Osteocyte (in vitro differentiated cells): ENCODE measurements at regions not wholly inside any gene's neighbourhood (a gene's known extent, or its start where the extent isn't known, plus 50 kb on each side); places are given as distances from the start of the nearest gene placed in this dataset.

Experiments used
- DNase-seq: peaks from one replicate; pipeline ENCODE4 v3.0.0; 2021; ENCODE audit warnings: mixed read lengths; ENCODE audit not compliant: unreplicated experiment; ENCODE audit errors: extremely low spot score
- H3K27ac Mint-ChIP-seq: one replicate; pipeline ENCODE4 v1.8.0; 2021; ENCODE audit warnings: mild to moderate bottlenecking, mixed read lengths; ENCODE audit not compliant: unreplicated experiment
- H3K27me3 Mint-ChIP-seq: one replicate; pipeline ENCODE4 v1.8.0; 2021; ENCODE audit warnings: mixed read lengths; ENCODE audit not compliant: unreplicated experiment
- H3K36me3 Mint-ChIP-seq: one replicate; pipeline ENCODE4 v1.8.0; 2021; ENCODE audit warnings: mixed read lengths; ENCODE audit not compliant: unreplicated experiment
- H3K4me1 Mint-ChIP-seq: one replicate; pipeline ENCODE4 v1.8.0; 2021; ENCODE audit warnings: mixed read lengths; ENCODE audit not compliant: unreplicated experiment
- H3K4me3 Mint-ChIP-seq: one replicate; pipeline ENCODE4 v1.8.0; 2021; ENCODE audit warnings: mild to moderate bottlenecking, moderate library complexity, mixed read lengths; ENCODE audit not compliant: unreplicated experiment
- H3K9me3 Mint-ChIP-seq: one replicate; pipeline ENCODE4 v1.8.0; 2021; ENCODE audit warnings: mixed read lengths; ENCODE audit not compliant: unreplicated experiment
- CTCF ChIP-seq: fragments of 200-600 bp; sonication (generic); IDR thresholded peaks from 2 replicates; pipeline ENCODE4 v1.5.0; 2021; ENCODE audit warnings: antibody characterized with exemption, mild to moderate bottlenecking, moderate library complexity

- Mint-ChIP-seq H3K4me3 (no peak overlapping the region), H3K27me3 (no peaks in the 10 kb centered on the region)
Observed at GRCh38 chr7:17118412-17118811, 180.0 kb upstream of the AHR start.

GRCh38 chr7:17120756-17121155 is 177.7 kb upstream of the AHR start:
- H3K4me3 Mint-ChIP-seq = no peak overlapping the region
- no peaks in the 10 kb centered on the region for H3K9me3 Mint-ChIP-seq
- H3K27ac Mint-ChIP-seq = no peak overlapping the region
- peaks cover 21% of the 10 kb centered on the region for H3K4me1 Mint-ChIP-seq
- H3K27me3 Mint-ChIP-seq = no peaks in the 10 kb centered on the region
- no peaks in the 10 kb centered on the region for H3K36me3 Mint-ChIP-seq
- TF ChIP-seq CTCF = no peak
- DNase-seq = no peak

More at GRCh38 chr7:17118412-17118811, 180.0 kb upstream of the AHR start:
- H3K36me3 Mint-ChIP-seq = peaks cover 4% of the 10 kb centered on the region
- H3K4me1 Mint-ChIP-seq = peaks cover 18% of the 10 kb centered on the region
- no peak for TF ChIP-seq CTCF
- no peak overlapping the region for H3K27ac Mint-ChIP-seq
- no peak for DNase-seq
- peaks cover 4% of the 10 kb centered on the region for H3K9me3 Mint-ChIP-seq

- no peak for TF ChIP-seq CTCF
- no peak overlapping the region for H3K27ac Mint-ChIP-seq
Observed at GRCh38 chr7:17121671-17122070, 176.8 kb upstream of the AHR start.

DNA sequence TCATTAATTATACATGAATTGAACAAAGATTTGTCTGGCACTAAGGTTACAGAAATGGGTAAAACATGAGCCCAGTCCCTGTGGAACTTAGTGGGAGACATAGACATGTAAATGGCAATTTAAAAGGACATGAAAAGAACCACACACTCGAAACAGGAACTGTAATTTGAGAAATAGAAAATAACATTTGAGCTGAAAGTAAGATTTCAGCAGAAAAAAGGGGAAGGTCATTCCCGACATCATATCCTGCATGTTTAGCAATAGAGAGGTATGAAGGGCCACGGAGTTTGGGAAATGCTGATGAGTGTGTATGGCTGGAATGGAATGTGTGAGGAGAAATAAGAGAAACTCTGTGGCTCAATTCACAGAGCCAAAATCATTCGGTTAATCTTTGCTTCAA is 175.4 kb upstream of the AHR start:
- Mint-ChIP-seq H3K36me3 (no peaks in the 10 kb centered on the region), H3K4me3 (peak overlapping the region; percentile 49), H3K27ac (peak overlapping the region; percentile 77), H3K4me1 (peaks cover 21% of the 10 kb centered on the region), H3K9me3 (no peaks in the 10 kb centered on the region), H3K27me3 (no peaks in the 10 kb centered on the region)
- TF ChIP-seq CTCF = no peak
- no peak for DNase-seq

More at GRCh38 chr7:17121671-17122070, 176.8 kb upstream of the AHR start:
- Mint-ChIP-seq H3K9me3 (no peaks in the 10 kb centered on the region), H3K4me1 (peaks cover 21% of the 10 kb centered on the region), H3K27me3 (no peaks in the 10 kb centered on the region), H3K4me3 (no peak overlapping the region), H3K36me3 (no peaks in the 10 kb centered on the region)
- DNase-seq = no peak

GRCh38 chr7:17126413-17127268 is 171.8 kb upstream of the AHR start:
- Mint-ChIP-seq H3K27ac (no peak overlapping the region), H3K9me3 (no peaks in the 10 kb centered on the region), H3K36me3 (no peaks in the 10 kb centered on the region), H3K27me3 (no peaks in the 10 kb centered on the region), H3K4me1 (peaks cover 34% of the 10 kb centered on the region), H3K4me3 (no peak overlapping the region)
- no peak for DNase-seq
- TF ChIP-seq CTCF = no peak
